ENCODE measurements at regions not wholly inside any gene's neighbourhood (a gene's known extent, or its start where the extent isn't known, plus 50 kb on each side); places are given as distances from the start of the nearest gene placed in this dataset.

- Histone ChIP-seq H3K27me3 (ENCODE audit: control insufficient read depth, insufficient read depth, low read length) (no peaks in the 10 kb centered on the region), H3K27ac (ENCODE audit: low read depth, low read length) (no peak overlapping the region), H3K4me3 (ENCODE audit: low read depth, low read length) (no peak overlapping the region), H3K36me3 (ENCODE audit: control insufficient read depth, insufficient read depth, low read length) (no peaks in the 10 kb centered on the region), H3K9me3 (ENCODE audit: control insufficient read depth, insufficient read depth, low read depth, low read length) (no peaks in the 10 kb centered on the region), H3K9ac (ENCODE audit: low read length) (no peak overlapping the region), H3K4me1 (ENCODE audit: control insufficient read depth, insufficient read depth, low read length) (no peaks in the 10 kb centered on the region)
Observed at GRCh38 chr19:33948651-33949335, 152.1 kb downstream of the KCTD15 start.

DNA sequence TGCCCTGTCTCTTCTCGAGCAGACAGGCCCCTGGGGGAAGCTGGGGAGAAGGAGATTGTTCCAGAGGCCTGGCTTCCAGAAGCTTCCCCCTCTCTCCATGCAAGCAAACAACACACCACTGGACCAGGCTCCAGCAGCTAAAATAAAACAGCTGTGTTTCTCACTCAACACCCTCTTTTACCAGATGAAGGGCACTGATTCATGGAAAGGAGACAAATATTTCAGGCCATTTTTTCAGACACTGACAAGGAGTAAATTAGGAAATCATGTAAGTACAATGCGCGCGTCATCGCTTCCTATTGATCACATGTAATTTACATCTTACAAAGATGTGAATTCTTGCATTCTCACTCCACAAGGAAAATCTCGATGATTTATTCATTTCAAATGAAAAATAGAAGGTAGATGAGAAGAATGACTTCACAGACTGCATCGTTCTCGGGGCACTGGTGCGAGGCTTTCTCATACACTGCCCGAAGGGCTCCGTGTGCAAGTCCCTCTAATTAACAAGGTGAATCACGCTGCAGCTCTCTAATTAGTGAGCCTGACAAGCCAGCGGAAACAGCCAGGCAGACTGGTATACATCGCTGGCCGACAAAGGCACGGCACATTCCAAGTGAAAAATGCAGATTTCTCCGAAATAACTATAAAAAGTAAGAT lies 153.6 kb downstream of the KCTD15 start:
- no peaks in the 10 kb centered on the region; the same call in 1 of the 2 replicates for H3K27me3 ChIP-seq (ENCODE audit: control insufficient read depth, insufficient read depth, low read length)
- H3K9me3 ChIP-seq (ENCODE audit: control insufficient read depth, insufficient read depth, low read depth, low read length), result no peaks in the 10 kb centered on the region; the same call in 1 of the 2 replicates

DNA sequence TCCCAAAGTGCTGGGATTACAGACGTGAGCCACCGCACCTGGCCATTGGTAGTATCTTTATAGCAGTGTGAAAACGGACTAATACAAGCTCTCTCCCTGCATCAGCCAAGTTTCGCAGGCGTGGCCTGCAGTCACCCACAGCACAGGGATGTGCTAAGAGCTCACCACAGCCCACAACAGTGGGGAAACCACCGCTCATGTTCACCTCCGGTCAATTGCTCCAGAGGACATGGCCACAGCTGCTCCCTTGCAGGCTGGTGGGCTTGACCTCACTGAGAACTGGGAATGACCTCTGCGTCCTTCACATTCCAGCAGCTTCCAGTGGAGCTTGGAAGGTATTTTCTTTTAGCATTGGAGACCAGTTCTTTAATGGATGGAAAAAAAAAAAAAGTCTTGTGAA lies 156.4 kb downstream of the KCTD15 start:
- no peak overlapping the region for H3K9ac ChIP-seq (ENCODE audit: low read length)
- H3K4me3 ChIP-seq (ENCODE audit: low read depth, low read length), result no peak overlapping the region
- no peak overlapping the region for H3K27ac ChIP-seq (ENCODE audit: low read depth, low read length)
- H3K9me3 ChIP-seq (ENCODE audit: control insufficient read depth, insufficient read depth, low read depth, low read length), result no peaks in the 10 kb centered on the region; the same call in 1 of the 2 replicates
- H3K4me1 ChIP-seq (ENCODE audit: control insufficient read depth, insufficient read depth, low read length), result no peaks in the 10 kb centered on the region
- H3K27me3 ChIP-seq (ENCODE audit: control insufficient read depth, insufficient read depth, low read length), result no peaks in the 10 kb centered on the region; the same call in 1 of the 2 replicates
- H3K36me3 ChIP-seq (ENCODE audit: control insufficient read depth, insufficient read depth, low read length), result no peaks in the 10 kb centered on the region

More for the DNA sequence above, 153.6 kb downstream of the KCTD15 start:
- H3K36me3 ChIP-seq (ENCODE audit: control insufficient read depth, insufficient read depth, low read length), result no peaks in the 10 kb centered on the region
- H3K4me1 ChIP-seq (ENCODE audit: control insufficient read depth, insufficient read depth, low read length), result no peaks in the 10 kb centered on the region
- no peak overlapping the region for H3K9ac ChIP-seq (ENCODE audit: low read length)
- H3K27ac ChIP-seq (ENCODE audit: low read depth, low read length), result no peak overlapping the region
- no peak overlapping the region for H3K4me3 ChIP-seq (ENCODE audit: low read depth, low read length)

DNA sequence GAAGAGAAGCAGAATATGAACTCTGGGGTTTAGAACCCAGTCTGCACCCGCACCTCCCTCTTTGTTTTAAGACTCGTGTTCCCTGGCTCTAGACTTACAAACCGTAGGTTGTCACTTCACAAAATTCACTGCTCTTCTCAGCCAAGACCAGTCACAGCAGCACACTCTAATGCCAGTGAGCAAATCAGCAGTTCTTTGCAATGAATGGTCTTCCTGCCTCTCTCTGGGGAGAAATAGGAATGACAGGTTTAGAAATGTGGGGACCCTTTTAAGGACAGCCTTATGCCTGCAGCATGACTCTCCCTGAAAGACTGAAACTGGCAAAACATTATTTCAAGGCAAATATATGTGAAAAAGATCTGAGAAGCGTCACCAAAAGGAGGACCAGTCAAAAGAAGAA lies 156.9 kb downstream of the KCTD15 start:
- H3K4me1 ChIP-seq (ENCODE audit: control insufficient read depth, insufficient read depth, low read length), result no peaks in the 10 kb centered on the region
- H3K27me3 ChIP-seq (ENCODE audit: control insufficient read depth, insufficient read depth, low read length), result no peaks in the 10 kb centered on the region; the same call in 1 of the 2 replicates
- H3K9me3 ChIP-seq (ENCODE audit: control insufficient read depth, insufficient read depth, low read depth, low read length), result no peaks in the 10 kb centered on the region; the same call in 1 of the 2 replicates
- no peak overlapping the region for H3K27ac ChIP-seq (ENCODE audit: low read depth, low read length)
- no peak overlapping the region for H3K9ac ChIP-seq (ENCODE audit: low read length)
- H3K4me3 ChIP-seq (ENCODE audit: low read depth, low read length), result no peak overlapping the region
- H3K36me3 ChIP-seq (ENCODE audit: control insufficient read depth, insufficient read depth, low read length), result no peaks in the 10 kb centered on the region

DNA sequence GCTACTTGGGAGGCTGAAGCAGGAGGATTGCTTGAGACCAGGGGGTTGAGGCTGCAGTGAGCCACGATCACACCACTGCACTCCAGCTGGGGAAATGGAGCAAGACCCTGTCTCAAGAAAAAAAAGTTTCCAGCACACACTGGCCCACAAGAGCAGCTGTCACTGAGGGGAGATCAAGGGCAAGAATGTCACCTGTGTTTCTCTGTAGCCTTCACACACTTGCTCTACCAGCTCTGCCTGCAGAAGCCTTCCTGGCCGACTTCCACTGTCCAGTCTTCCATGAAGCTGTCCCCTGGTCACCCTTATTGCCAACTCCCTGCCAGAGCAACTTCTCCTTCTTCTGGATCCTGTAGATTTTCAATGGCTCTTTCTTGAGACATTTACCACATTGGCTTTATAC lies 158.0 kb downstream of the KCTD15 start:
- Histone ChIP-seq H3K36me3 (ENCODE audit: control insufficient read depth, insufficient read depth, low read length) (no peaks in the 10 kb centered on the region), H3K27me3 (ENCODE audit: control insufficient read depth, insufficient read depth, low read length) (no peaks in the 10 kb centered on the region; the same call in 1 of the 2 replicates)

DNA sequence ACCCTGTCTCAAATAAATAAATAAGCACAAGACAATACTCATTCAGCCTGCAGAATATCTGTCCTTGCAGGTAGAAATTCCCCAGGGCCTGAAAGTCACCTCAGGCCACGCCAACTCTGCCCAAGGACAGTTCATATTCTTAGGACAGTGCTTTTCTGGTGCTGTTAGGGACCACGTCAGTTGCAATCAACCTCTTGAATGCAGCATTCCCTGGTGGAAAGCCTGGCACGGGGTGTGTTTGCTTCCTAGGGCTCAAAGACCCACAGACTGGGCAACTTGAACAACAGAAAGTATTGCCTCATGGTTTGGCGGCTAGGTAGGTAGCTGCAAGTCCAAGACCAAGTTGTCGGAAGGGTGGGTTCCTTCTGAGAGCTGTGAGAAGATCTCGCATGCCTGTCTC lies 160.3 kb downstream of the KCTD15 start:
- no peaks in the 10 kb centered on the region; the same call in 1 of the 2 replicates for H3K27me3 ChIP-seq (ENCODE audit: control insufficient read depth, insufficient read depth, low read length)
- H3K4me3 ChIP-seq (ENCODE audit: low read depth, low read length), result no peak overlapping the region
- no peaks in the 10 kb centered on the region for H3K36me3 ChIP-seq (ENCODE audit: control insufficient read depth, insufficient read depth, low read length)
- no peaks in the 10 kb centered on the region; the same call in 1 of the 2 replicates for H3K9me3 ChIP-seq (ENCODE audit: control insufficient read depth, insufficient read depth, low read depth, low read length)
- no peak overlapping the region for H3K27ac ChIP-seq (ENCODE audit: low read depth, low read length)
- no peak overlapping the region for H3K9ac ChIP-seq (ENCODE audit: low read length)
- no peaks in the 10 kb centered on the region for H3K4me1 ChIP-seq (ENCODE audit: control insufficient read depth, insufficient read depth, low read length)

More for the DNA sequence above, 158.0 kb downstream of the KCTD15 start:
- Histone ChIP-seq H3K4me3 (ENCODE audit: low read depth, low read length) (no peak overlapping the region), H3K27ac (ENCODE audit: low read depth, low read length) (no peak overlapping the region), H3K9ac (ENCODE audit: low read length) (no peak overlapping the region), H3K9me3 (ENCODE audit: control insufficient read depth, insufficient read depth, low read depth, low read length) (no peaks in the 10 kb centered on the region; the same call in 1 of the 2 replicates), H3K4me1 (ENCODE audit: control insufficient read depth, insufficient read depth, low read length) (no peaks in the 10 kb centered on the region)

DNA sequence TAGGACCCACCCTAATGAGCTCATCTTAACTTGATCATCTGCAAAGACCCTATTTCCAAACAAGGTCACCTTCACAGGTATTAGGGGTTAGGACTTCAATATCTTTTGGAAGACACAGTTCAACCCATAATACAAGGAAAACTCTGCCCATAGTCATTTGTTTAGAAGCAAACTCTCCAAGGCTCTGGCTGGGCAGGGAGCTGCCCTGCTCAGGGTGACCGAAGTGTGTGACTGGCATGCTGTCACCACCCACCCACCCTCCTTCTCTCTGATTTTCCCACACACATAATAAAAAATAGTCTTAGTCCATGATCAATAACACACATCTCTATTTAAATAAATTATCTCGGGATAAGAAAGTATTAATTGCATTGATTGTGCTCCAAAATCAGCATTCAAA lies 161.1 kb downstream of the KCTD15 start:
- no peaks in the 10 kb centered on the region; the same call in none of the 2 replicates for H3K27me3 ChIP-seq (ENCODE audit: control insufficient read depth, insufficient read depth, low read length)
- H3K4me1 ChIP-seq (ENCODE audit: control insufficient read depth, insufficient read depth, low read length), result no peaks in the 10 kb centered on the region
- H3K4me3 ChIP-seq (ENCODE audit: low read depth, low read length), result no peak overlapping the region

GRCh38 chr19:33960566-33960965 lies 163.9 kb downstream of the KCTD15 start:
- H3K4me3 ChIP-seq (ENCODE audit: low read depth, low read length), result no peak overlapping the region

More for the DNA sequence above, 161.1 kb downstream of the KCTD15 start:
- Histone ChIP-seq H3K27ac (ENCODE audit: low read depth, low read length) (no peak overlapping the region), H3K9ac (ENCODE audit: low read length) (no peak overlapping the region), H3K9me3 (ENCODE audit: control insufficient read depth, insufficient read depth, low read depth, low read length) (no peaks in the 10 kb centered on the region; the same call in 1 of the 2 replicates), H3K36me3 (ENCODE audit: control insufficient read depth, insufficient read depth, low read length) (no peaks in the 10 kb centered on the region)

GRCh38 chr19:33962161-33962560 lies 165.5 kb downstream of the KCTD15 start:
- Histone ChIP-seq H3K4me1 (ENCODE audit: control insufficient read depth, insufficient read depth, low read length) (no peaks in the 10 kb centered on the region), H3K9ac (ENCODE audit: low read length) (no peak overlapping the region), H3K27me3 (ENCODE audit: control insufficient read depth, insufficient read depth, low read length) (no peaks in the 10 kb centered on the region; the same call in 1 of the 2 replicates), H3K27ac (ENCODE audit: low read depth, low read length) (no peak overlapping the region), H3K9me3 (ENCODE audit: control insufficient read depth, insufficient read depth, low read depth, low read length) (peaks cover 7% of the 10 kb centered on the region; the same call in 1 of the 2 replicates), H3K36me3 (ENCODE audit: control insufficient read depth, insufficient read depth, low read length) (no peaks in the 10 kb centered on the region), H3K4me3 (ENCODE audit: low read depth, low read length) (no peak overlapping the region)

More at GRCh38 chr19:33960566-33960965, 163.9 kb downstream of the KCTD15 start:
- Histone ChIP-seq H3K9ac (ENCODE audit: low read length) (no peak overlapping the region), H3K36me3 (ENCODE audit: control insufficient read depth, insufficient read depth, low read length) (no peaks in the 10 kb centered on the region), H3K27me3 (ENCODE audit: control insufficient read depth, insufficient read depth, low read length) (no peaks in the 10 kb centered on the region; the same call in 1 of the 2 replicates), H3K9me3 (ENCODE audit: control insufficient read depth, insufficient read depth, low read depth, low read length) (no peaks in the 10 kb centered on the region), H3K27ac (ENCODE audit: low read depth, low read length) (no peak overlapping the region), H3K4me1 (ENCODE audit: control insufficient read depth, insufficient read depth, low read length) (no peaks in the 10 kb centered on the region)

DNA sequence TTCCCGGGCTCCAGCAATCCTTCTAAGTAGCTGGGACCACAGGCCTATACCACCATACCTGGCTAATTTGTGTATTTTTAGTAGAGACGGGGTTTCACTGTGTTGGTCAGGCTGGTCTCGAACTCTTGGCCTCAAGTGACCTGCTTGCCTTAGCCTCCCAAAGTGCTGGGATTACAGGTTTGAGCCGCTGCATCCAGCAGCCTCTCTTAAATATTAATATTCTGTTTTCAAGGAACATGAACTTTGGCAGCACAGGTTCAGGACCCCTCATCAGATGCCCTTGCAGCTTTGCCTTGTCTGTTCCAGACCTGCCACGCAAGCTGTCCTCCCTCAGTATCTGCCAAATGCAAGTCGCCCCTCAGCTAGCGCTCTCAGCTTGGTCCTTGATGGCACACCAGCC lies 166.8 kb downstream of the KCTD15 start:
- Histone ChIP-seq H3K4me1 (ENCODE audit: control insufficient read depth, insufficient read depth, low read length) (no peaks in the 10 kb centered on the region), H3K9me3 (ENCODE audit: control insufficient read depth, insufficient read depth, low read depth, low read length) (peaks cover 7% of the 10 kb centered on the region), H3K36me3 (ENCODE audit: control insufficient read depth, insufficient read depth, low read length) (no peaks in the 10 kb centered on the region), H3K4me3 (ENCODE audit: low read depth, low read length) (no peak overlapping the region), H3K27ac (ENCODE audit: low read depth, low read length) (no peak overlapping the region), H3K27me3 (ENCODE audit: control insufficient read depth, insufficient read depth, low read length) (no peaks in the 10 kb centered on the region; the same call in 1 of the 2 replicates), H3K9ac (ENCODE audit: low read length) (no peak overlapping the region)

DNA sequence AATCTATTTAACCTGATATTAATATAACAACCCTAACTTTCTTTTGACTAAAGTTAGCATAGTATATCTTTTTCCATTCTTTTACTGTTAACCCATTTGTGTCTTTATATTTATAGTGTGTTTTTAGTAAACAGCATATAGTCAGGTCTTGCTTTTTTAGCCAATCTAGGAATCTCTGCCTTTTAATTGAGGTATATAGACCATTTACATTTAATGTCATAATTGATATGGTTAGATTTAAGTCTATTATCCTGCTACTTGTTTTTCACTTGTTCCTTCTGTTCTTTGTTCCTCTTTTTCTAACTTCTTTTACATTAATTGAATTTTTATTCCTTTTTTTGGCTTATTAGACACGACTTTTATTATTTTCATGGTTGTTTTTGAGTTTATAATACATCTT lies 174.4 kb downstream of the KCTD15 start:
- H3K36me3 ChIP-seq (ENCODE audit: control insufficient read depth, insufficient read depth, low read length), result no peaks in the 10 kb centered on the region
- no peak overlapping the region for H3K4me3 ChIP-seq (ENCODE audit: low read depth, low read length)
- H3K4me1 ChIP-seq (ENCODE audit: control insufficient read depth, insufficient read depth, low read length), result no peaks in the 10 kb centered on the region; the same call in 1 of the 2 replicates
- peaks cover 14% of the 10 kb centered on the region for H3K9me3 ChIP-seq (ENCODE audit: control insufficient read depth, insufficient read depth, low read depth, low read length)
- H3K27me3 ChIP-seq (ENCODE audit: control insufficient read depth, insufficient read depth, low read length), result no peaks in the 10 kb centered on the region
- H3K27ac ChIP-seq (ENCODE audit: low read depth, low read length), result no peak overlapping the region
- H3K9ac ChIP-seq (ENCODE audit: low read length), result no peak overlapping the region
